LNCAP (cell line): ENCODE measurements at regions not wholly inside any gene's neighbourhood (a gene's known extent, or its start where the extent isn't known, plus 50 kb on each side); places are given as distances from the start of the nearest gene placed in this dataset.

ENCODE experiments used
- TF ChIP-seq, protein P1 (sequence below): fragments of 450-650 bp; IDR thresholded peaks from 2 replicates; pipeline ENCODE4 v1.5.1; 2017; ENCODE audit warnings: mild to moderate bottlenecking

DNA sequence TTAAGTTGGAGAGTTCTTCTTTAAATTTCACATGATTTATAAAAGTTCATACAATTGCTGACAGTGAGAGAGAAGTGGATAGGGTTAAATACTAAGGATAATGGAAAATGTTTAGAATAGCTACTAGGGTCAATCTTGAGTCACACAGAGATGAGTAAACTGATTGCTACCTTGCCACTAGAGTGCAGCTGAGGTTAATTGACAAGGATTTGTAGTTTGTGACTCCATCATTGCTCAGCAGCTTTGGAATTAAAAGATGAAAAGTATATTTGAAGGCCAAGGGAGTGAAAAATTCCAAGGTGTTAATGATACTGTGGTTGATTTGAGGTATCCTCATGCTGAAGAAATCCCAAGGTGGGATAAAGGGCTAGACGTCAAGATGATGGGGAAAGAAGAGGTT is 524.0 kb downstream of the UTRN start:
- TF ChIP-seq, protein P1, sequence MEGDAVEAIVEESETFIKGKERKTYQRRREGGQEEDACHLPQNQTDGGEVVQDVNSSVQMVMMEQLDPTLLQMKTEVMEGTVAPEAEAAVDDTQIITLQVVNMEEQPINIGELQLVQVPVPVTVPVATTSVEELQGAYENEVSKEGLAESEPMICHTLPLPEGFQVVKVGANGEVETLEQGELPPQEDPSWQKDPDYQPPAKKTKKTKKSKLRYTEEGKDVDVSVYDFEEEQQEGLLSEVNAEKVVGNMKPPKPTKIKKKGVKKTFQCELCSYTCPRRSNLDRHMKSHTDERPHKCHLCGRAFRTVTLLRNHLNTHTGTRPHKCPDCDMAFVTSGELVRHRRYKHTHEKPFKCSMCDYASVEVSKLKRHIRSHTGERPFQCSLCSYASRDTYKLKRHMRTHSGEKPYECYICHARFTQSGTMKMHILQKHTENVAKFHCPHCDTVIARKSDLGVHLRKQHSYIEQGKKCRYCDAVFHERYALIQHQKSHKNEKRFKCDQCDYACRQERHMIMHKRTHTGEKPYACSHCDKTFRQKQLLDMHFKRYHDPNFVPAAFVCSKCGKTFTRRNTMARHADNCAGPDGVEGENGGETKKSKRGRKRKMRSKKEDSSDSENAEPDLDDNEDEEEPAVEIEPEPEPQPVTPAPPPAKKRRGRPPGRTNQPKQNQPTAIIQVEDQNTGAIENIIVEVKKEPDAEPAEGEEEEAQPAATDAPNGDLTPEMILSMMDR = no peak

DNA sequence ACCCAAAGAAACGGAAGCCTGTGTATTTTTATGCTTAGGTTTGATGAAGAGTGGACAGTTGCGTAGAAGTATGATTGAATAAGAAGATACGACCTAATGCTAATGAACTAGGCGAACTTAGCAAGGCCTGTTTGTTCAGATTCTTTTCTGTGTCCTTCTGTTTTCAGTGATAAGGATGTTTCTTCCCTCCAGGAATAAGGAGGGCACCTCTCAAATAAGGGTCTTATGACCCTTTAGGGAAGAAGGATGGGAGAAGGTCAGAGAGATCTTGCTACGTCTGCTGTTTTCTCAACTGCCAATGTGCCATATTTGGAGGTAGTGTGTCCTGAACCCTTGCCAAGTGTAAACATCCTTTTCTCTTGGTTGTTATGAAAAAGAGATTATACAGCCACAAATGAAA is 524.8 kb downstream of the UTRN start:
- TF ChIP-seq, protein P1 = no peak

DNA sequence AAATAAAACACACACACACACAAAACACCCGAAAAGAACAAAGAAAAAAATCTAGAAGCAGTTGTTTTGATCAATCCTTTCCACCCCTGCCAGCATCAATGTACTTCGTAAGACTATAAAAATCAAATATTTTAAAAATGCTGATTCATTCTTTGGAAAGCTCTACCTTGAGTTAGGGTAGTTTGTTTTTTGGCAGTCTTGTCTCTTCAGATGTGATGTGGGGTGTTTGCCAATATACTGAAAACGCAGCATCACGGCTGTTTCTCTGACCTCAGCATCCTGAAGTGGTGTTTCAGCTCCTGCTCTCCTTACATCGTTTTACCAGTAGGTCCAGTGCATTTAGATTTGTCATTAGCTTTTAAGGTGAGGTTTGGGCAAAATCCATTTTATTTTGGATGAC is 526.0 kb downstream of the UTRN start:
- TF ChIP-seq, protein P1 = no peak

DNA sequence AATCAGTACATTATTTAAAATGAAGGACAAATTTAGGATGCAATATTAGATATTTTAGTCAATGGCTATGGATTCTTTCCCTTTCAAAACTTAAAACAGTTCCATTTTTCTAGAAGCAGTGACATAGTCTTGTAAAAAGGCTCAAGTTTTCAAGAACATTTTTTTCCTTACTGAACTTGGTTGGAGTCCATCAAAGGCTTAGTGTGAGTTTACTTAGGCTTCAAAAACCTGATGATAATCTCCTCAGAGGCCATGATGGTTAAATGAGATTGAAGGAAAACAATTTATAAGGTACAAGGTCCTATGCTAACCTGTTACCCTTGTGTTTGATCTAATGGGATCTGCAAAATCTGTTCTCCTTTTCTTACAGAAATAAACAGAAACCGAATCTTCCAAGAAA is 531.8 kb downstream of the UTRN start:
- TF ChIP-seq, protein P1 = no peak

DNA sequence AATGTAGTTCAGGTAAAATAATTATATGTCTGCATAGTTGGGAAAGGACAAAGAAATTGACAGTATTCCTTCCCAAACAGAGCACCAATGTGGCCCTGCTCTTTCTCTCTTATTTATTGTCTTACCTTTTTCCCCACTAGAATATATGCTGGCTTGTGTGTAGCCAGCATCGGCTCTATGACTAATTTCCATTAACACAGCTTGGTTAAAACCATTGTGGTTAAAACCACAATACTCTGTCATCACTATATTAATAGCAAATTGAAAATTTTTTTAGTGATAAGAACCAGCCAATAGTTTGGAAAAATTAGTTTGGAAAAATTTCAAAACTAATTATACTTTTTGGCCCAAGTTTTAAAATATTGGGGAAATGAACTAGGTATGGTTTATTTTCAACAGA is 535.1 kb downstream of the UTRN start:
- TF ChIP-seq, protein P1 = no peak

DNA sequence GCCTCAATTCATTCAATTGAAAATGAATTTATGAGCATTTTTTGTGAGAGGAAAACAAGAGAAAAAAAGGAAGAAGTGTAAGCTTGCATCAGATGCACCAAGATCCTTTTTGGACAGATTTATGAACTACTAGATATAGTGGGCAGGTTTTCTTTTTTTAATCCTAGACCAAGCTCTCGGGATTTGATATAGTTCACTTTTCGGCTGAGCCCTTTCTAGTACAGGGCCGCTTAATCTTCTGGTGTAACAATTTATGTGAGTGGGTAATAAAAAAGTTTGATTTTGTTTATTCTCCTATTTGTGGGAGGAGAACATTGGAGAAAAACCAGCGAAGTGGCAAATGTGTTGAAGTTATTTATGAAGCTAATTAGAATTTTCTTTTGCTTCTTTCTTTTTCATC is 538.0 kb downstream of the UTRN start:
- TF ChIP-seq, protein P1 = no peak

DNA sequence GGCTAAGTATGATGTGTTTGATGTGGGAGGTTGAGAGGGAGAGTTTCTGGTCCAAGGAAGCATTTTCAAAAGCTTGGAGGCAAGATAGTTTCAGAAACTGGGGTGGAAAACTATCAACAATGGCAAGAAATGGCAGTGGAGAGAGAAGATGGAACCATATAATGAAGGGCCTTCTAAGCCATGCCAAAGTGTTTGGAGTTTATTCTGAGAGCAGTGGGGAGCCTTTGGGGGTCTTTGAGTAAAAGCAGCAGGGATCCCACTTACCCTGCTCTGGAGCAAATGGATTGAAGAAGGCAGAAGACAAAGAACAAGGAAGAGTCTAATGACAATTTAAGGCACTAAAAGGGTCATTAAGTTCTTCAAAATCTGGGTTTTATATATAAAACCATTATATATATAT is 538.9 kb downstream of the UTRN start:
- TF ChIP-seq, protein P1 = no peak

DNA sequence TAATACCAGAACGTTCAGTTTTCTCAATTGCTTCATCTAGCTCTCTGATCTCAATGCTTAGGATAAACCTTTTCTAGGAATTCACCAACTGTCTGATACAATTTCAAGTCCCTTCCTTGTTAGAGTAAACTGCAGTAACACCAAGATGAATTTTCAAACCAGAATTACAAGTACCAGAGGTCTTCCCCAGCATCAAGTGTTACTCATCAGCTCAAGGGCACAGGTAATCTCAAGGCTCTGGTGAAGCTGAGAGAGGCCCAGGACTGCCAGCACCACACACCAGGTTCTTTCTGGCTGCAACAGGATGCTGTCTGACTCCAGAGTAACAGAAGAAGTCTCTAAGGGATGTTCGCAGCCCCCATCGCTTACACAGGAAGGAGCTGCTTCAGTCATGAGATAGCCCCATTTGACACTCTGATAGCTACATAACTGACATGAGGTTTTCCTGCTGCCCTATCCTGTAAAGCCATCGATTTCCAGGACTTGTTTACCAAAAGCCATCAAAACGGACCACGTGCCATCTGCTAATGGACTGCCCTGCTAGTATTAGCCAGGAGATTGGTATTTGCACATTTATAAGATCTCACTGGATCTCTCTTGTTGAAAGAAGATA is 549.4 kb downstream of the UTRN start:
- TF ChIP-seq, protein P1 = no peak
